ENCODE measurements at regions not wholly inside any gene's neighbourhood (a gene's known extent, or its start where the extent isn't known, plus 50 kb on each side); places are given as distances from the start of the nearest gene placed in this dataset.

DNA sequence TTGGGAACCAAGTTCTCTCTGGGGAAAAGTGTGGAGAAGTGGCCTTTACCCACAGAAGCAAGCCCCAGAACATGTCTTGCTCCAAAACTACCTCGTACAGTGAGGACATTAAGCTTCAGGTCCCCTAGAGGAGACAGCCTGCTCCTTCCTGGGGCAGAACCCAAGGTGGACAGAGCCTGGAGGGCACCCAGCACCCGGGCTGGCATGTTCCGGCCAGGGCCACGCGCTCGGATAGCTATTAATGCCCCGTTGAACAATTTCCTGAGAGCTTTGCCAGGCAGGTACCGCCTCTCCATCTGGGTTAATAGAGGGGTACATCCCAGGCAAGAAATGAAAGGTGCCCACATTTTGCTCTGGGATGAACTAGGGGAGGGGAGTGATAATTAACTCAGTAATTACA lies 169.0 kb upstream of the GRK3 start:
- TF ChIP-seq CTCF (IDR thresholded peaks at IDR 0.05) (no peak), ZFX (IDR thresholded peaks at IDR 0.05; ENCODE audit: borderline replicate concordance) (no peak)

Data from 22Rv1 (cell line).